Activated naive CD8-positive, alpha-beta T cell treated with anti-CD3 and anti-CD28 coated beads, Interleukin-2, amount 10 ng/mL, durations not matched to agents 7 days and 5 days (primary cell): ENCODE measurements at regions not wholly inside any gene's neighbourhood (a gene's known extent, or its start where the extent isn't known, plus 50 kb on each side); places are given as distances from the start of the nearest gene placed in this dataset.
"Not testable (repeated sequence)": the region's sequence is repeated elsewhere in the genome, so short reads cannot be mapped to it uniquely, and the experiment has no call there.

ENCODE experiments used
- ATAC-seq: fragments of 150-1000 bp; cut with Tn5 transposase; one replicate; pipeline ENCODE4 v1.10.0; 2021; ENCODE audit warnings: low read depth, moderate library complexity
- POLR2A ChIA-PET: fragments of 350-600 bp; sonication (Branson Sonifier 250); formaldehyde crosslinking; loops from one replicate; lab custom pipeline; 2021; ENCODE audit warnings: antibody characterized with exemption; lab: Charles Lee
- DNase-seq: peaks from one replicate; pipeline ENCODE4 v3.0.0; 2021
- H3K27ac Mint-ChIP-seq: one replicate; pipeline ENCODE4 v1.8.0; 2022; ENCODE audit warnings: mild to moderate bottlenecking, mixed read lengths
- H3K27me3 Mint-ChIP-seq: one replicate; pipeline ENCODE4 v1.8.0; 2022; ENCODE audit warnings: mild to moderate bottlenecking, moderate library complexity, mixed read lengths
- H3K36me3 Mint-ChIP-seq: one replicate; pipeline ENCODE4 v1.8.0; 2021; ENCODE audit warnings: mild to moderate bottlenecking, mixed read lengths
- H3K4me1 Mint-ChIP-seq: one replicate; pipeline ENCODE4 v1.8.0; 2021; ENCODE audit warnings: mixed read lengths
- H3K4me3 Mint-ChIP-seq: one replicate; pipeline ENCODE4 v1.8.0; 2022; ENCODE audit warnings: mild to moderate bottlenecking, moderate library complexity, mixed read lengths
- H3K9me3 Mint-ChIP-seq: one replicate; pipeline ENCODE4 v1.8.0; 2021; ENCODE audit warnings: mixed read lengths

GRCh38 chr3:67977762-67978161 lies 323.4 kb upstream of the SUCLG2 start:
- DNase-seq (no peak), ATAC-seq (no peak)
- POLR2A ChIA-PET = no interaction called here
- H3K9me3 Mint-ChIP-seq = peaks cover 2% of the 10 kb centered on the region
- no peaks in the 10 kb centered on the region for H3K4me1 Mint-ChIP-seq
- no peaks in the 10 kb centered on the region for H3K36me3 Mint-ChIP-seq
- no peaks in the 10 kb centered on the region for H3K27me3 Mint-ChIP-seq
- no peak overlapping the region for H3K4me3 Mint-ChIP-seq
- H3K27ac Mint-ChIP-seq = no peak overlapping the region

DNA sequence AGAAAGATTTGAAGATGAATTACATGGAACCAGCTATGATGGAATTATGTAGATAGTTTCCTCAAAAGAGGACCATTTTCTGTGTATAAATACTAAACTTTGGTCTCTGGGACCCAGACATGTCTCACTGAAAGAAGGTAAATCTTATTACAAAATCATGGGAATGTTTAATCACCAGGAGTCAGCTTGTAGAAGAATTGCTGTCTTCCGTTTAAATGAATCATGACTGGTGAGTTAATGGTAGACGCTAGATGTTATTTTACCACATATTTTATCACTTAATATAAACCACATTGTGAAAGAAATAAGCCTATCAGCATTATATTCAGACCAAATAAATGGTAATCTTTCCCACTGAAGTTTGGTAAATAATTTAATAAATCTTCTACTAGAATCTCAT lies 322.3 kb upstream of the SUCLG2 start:
- POLR2A ChIA-PET = no interaction called here
- Mint-ChIP-seq H3K4me3 (no peak overlapping the region), H3K36me3 (no peaks in the 10 kb centered on the region), H3K27ac (no peak overlapping the region), H3K9me3 (peaks cover 2% of the 10 kb centered on the region), H3K4me1 (no peaks in the 10 kb centered on the region), H3K27me3 (no peaks in the 10 kb centered on the region)
- no peak for DNase-seq
- no peak for ATAC-seq

DNA sequence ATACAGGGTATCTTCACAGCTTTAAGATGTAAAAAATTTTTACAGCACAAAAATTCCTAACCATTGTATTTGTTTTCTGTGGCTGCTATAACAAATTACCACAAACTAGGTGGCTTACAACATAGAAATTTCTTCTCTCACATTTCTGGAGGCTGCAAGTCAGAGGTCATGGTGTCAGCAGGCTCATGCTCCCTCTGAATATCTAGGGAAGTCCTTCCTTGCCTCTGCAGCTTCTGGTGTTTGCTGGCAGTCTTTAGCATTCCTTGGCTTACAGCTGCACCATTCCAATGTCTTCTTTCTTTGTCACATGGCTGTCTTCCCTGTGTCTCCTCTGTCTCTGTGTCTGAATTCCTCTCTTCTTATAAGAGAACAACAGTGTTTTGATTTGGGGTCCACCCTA lies 310.2 kb upstream of the SUCLG2 start:
- no peak for ATAC-seq
- POLR2A ChIA-PET = no interaction called here

DNA sequence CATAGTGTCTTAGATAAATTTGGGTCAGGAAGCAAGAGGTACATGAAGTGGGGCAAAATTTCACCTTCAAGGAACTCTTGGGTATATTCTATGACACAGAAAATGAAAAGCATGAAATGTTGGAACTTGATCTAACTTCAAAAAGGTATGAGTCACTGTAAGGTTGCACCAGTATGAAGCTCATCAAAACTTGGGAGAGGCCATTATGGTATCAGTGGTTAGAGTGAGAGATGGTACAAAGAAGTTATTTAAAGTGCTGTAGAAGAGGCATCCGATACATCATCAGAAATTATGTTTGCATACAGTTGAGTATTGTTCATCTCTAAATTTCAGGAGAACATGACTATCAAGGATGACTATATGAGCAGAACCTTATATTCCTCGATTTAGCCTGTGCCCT lies 302.9 kb upstream of the SUCLG2 start:
- H3K36me3 Mint-ChIP-seq = peaks cover 2% of the 10 kb centered on the region
- no peak overlapping the region for H3K27ac Mint-ChIP-seq
- POLR2A ChIA-PET = no interaction called here
- H3K9me3 Mint-ChIP-seq = peaks cover 15% of the 10 kb centered on the region
- H3K4me3 Mint-ChIP-seq = no peak overlapping the region
- no peaks in the 10 kb centered on the region for H3K4me1 Mint-ChIP-seq
- H3K27me3 Mint-ChIP-seq = no peaks in the 10 kb centered on the region
- ATAC-seq (no peak), DNase-seq (no peak)

More for the DNA sequence above, 310.2 kb upstream of the SUCLG2 start:
- H3K9me3 Mint-ChIP-seq = peaks cover 10% of the 10 kb centered on the region
- no peak overlapping the region for H3K27ac Mint-ChIP-seq
- no peak overlapping the region for H3K4me3 Mint-ChIP-seq
- no peaks in the 10 kb centered on the region for H3K27me3 Mint-ChIP-seq
- H3K36me3 Mint-ChIP-seq = peaks cover 2% of the 10 kb centered on the region
- H3K4me1 Mint-ChIP-seq = no peaks in the 10 kb centered on the region
- no peak for DNase-seq

- DNase-seq (peak; percentile 56), ATAC-seq (peak; percentile 93)
- H3K9me3 Mint-ChIP-seq = peaks cover 13% of the 10 kb centered on the region
- POLR2A ChIA-PET = no interaction called here
- H3K27me3 Mint-ChIP-seq = no peaks in the 10 kb centered on the region
- H3K27ac Mint-ChIP-seq = peak overlapping the region; percentile 86
- peaks cover 10% of the 10 kb centered on the region for H3K4me1 Mint-ChIP-seq
- H3K4me3 Mint-ChIP-seq = peak overlapping the region; percentile 81
- peaks cover 6% of the 10 kb centered on the region for H3K36me3 Mint-ChIP-seq
Observed at GRCh38 chr3:67947808-67948508, 293.5 kb upstream of the SUCLG2 start.

DNA sequence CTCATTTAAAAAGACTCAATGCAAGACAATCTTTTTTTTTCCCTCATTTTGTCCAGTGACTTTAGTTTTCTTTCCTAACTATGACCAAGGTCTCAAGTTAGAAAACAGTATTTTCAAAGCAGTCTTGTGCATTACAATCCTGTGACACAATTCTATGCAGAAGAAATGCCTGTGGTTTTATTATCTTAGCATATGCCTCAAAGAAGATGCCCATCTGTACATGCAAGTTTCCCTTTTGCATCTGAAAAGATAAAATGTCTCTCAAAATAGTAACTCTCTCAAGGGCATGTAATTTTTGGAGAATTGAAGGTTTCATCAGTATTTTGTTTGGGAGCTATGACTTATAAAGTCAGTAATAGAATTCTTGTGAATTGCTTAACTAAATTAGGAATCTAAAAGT lies 292.0 kb upstream of the SUCLG2 start:
- H3K4me3 Mint-ChIP-seq = no peak overlapping the region
- peaks cover 11% of the 10 kb centered on the region for H3K4me1 Mint-ChIP-seq
- H3K36me3 Mint-ChIP-seq = peaks cover 4% of the 10 kb centered on the region
- POLR2A ChIA-PET = interaction anchor here (0.5 kb wide), 1 partner anchor 250 kb away, joined by 3 read pairs; no protein-coding TSS in a partner anchor
- ATAC-seq (no peak), DNase-seq (no peak)
- no peak overlapping the region for H3K27ac Mint-ChIP-seq
- H3K9me3 Mint-ChIP-seq = peaks cover 13% of the 10 kb centered on the region
- no peaks in the 10 kb centered on the region for H3K27me3 Mint-ChIP-seq

DNA sequence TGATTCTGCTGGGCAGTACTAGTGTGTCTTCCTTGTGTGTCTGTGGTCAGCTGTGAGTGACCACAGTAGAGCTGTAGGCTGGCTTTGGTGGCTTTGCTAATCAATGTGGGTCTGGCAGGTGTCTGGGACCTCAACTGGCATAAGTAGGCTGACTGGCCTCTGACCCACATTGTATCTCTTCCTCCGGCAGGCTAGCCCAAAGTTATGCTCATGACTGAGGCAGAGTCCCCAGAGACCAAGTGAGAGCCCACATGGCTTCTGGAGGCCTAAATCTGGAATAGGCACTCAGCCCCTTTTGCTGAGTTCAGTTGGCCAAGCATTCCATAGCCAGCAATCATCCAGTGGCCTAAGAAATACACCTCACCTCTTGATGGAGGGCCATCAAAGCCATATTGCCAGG lies 289.1 kb upstream of the SUCLG2 start:
- DNase-seq = no peak
- POLR2A ChIA-PET = no interaction called here
- no peak overlapping the region for H3K4me3 Mint-ChIP-seq
- no peaks in the 10 kb centered on the region for H3K27me3 Mint-ChIP-seq
- ATAC-seq = no peak
- no peak overlapping the region for H3K27ac Mint-ChIP-seq
- H3K9me3 Mint-ChIP-seq = peaks cover 6% of the 10 kb centered on the region
- peaks cover 20% of the 10 kb centered on the region for H3K4me1 Mint-ChIP-seq
- no peaks in the 10 kb centered on the region for H3K36me3 Mint-ChIP-seq

DNA sequence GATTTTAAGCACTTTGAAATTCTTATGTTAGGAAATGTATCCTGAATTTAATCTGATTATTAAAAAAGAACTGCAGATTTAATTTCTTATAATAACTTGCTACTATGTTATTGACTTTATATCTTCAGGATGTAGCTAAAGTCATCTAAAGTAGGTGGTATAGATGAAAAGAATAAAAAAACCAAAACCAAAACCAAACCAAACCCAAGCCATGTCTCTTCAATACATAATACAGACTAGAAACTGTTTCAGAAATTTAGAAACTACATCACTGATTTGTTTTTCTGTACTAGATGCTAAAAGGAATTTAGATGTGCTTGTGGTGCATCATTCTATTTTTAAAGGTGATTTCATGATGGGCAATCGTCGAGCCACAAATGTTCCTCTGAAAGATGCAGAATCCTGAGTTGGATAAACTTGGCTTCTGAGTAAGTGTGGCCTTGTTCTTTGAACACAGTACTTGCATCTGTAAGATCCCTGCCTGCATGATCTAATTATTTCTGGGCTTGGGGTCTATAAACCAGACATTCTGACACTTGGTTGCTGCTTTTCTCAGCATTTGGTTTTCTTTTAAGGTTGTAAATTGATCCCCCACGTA lies 287.1 kb upstream of the SUCLG2 start:
- Mint-ChIP-seq H3K27ac (no peak overlapping the region), H3K9me3 (peaks cover 9% of the 10 kb centered on the region), H3K4me1 (peaks cover 11% of the 10 kb centered on the region), H3K36me3 (no peaks in the 10 kb centered on the region), H3K27me3 (no peaks in the 10 kb centered on the region), H3K4me3 (no peak overlapping the region)
- POLR2A ChIA-PET = no interaction called here
- ATAC-seq (no peak), DNase-seq (no peak)

GRCh38 chr3:67940210-67940952 lies 286.0 kb upstream of the SUCLG2 start:
- no peak for ATAC-seq
- H3K27me3 Mint-ChIP-seq = no peaks in the 10 kb centered on the region
- H3K36me3 Mint-ChIP-seq = no peaks in the 10 kb centered on the region
- no peak overlapping the region for H3K27ac Mint-ChIP-seq
- H3K4me3 Mint-ChIP-seq = no peak overlapping the region
- DNase-seq = no peak
- H3K4me1 Mint-ChIP-seq = peaks cover 11% of the 10 kb centered on the region
- H3K9me3 Mint-ChIP-seq = peaks cover 8% of the 10 kb centered on the region
- POLR2A ChIA-PET = no interaction called here

- DNase-seq = no peak
- Mint-ChIP-seq H3K4me1 (peaks cover 11% of the 10 kb centered on the region), H3K27ac (no peak overlapping the region), H3K9me3 (peaks cover 9% of the 10 kb centered on the region), H3K4me3 (no peak overlapping the region), H3K27me3 (no peaks in the 10 kb centered on the region), H3K36me3 (peaks cover 2% of the 10 kb centered on the region)
- no peak for ATAC-seq
- POLR2A ChIA-PET = no interaction called here
Observed at GRCh38 chr3:67937498-67938118, 283.2 kb upstream of the SUCLG2 start.

- POLR2A ChIA-PET, ATAC-seq, H3K9me3 Mint-ChIP-seq, H3K27ac Mint-ChIP-seq, H3K36me3 Mint-ChIP-seq, DNase-seq, H3K27me3 Mint-ChIP-seq, H3K4me3 Mint-ChIP-seq, H3K4me1 Mint-ChIP-seq: not testable (repeated sequence)
Observed at GRCh38 chr3:67930394-67930793, 276.0 kb upstream of the SUCLG2 start.

DNA sequence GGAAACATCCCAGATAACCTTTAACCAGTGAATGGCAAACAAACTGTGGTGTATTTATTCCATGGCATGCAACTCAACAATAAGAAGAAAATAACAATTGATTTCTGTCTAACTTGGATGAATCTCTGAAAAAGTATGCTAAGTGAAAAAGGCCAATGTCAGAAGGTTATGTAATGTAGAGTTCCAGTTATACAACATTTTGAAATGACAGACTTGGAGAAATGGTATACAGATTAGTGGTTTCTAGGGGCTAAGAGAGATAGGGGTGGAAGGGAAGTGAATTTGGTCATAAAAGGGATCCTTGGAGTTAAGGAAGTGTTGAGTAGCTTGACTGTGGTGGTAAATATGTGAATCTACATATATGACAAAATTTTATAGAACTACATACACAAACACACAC lies 269.4 kb upstream of the SUCLG2 start:
- no peaks in the 10 kb centered on the region for H3K27me3 Mint-ChIP-seq
- no peaks in the 10 kb centered on the region for H3K4me1 Mint-ChIP-seq
- DNase-seq = no peak
- H3K4me3 Mint-ChIP-seq = no peak overlapping the region
- H3K27ac Mint-ChIP-seq = no peak overlapping the region
- ATAC-seq = no peak
- H3K9me3 Mint-ChIP-seq = peaks cover 6% of the 10 kb centered on the region
- H3K36me3 Mint-ChIP-seq = no peaks in the 10 kb centered on the region
- POLR2A ChIA-PET = no interaction called here

GRCh38 chr3:67920969-67921368 lies 266.6 kb upstream of the SUCLG2 start:
- Mint-ChIP-seq H3K36me3 (no peaks in the 10 kb centered on the region), H3K4me1 (no peaks in the 10 kb centered on the region), H3K9me3 (peaks cover 7% of the 10 kb centered on the region), H3K4me3 (no peak overlapping the region), H3K27me3 (no peaks in the 10 kb centered on the region), H3K27ac (no peak overlapping the region)
- POLR2A ChIA-PET = no interaction called here
- no peak for DNase-seq
- ATAC-seq = no peak
